COLO829 (cell line): ENCODE measurements at regions not wholly inside any gene's neighbourhood (a gene's known extent, or its start where the extent isn't known, plus 50 kb on each side); places are given as distances from the start of the nearest gene placed in this dataset.
"Not testable (repeated sequence)": the region's sequence is repeated elsewhere in the genome, so short reads cannot be mapped to it uniquely, and the experiment has no call there.

ENCODE experiments used
- DNase-seq: peaks from one replicate; pipeline ENCODE4 v3.0.0; 2012; ENCODE audit warnings: low spot score

GRCh38 chr6:168938546-168938945 lies 315.1 kb downstream of the THBS2 start:
- no peak for DNase-seq

DNA sequence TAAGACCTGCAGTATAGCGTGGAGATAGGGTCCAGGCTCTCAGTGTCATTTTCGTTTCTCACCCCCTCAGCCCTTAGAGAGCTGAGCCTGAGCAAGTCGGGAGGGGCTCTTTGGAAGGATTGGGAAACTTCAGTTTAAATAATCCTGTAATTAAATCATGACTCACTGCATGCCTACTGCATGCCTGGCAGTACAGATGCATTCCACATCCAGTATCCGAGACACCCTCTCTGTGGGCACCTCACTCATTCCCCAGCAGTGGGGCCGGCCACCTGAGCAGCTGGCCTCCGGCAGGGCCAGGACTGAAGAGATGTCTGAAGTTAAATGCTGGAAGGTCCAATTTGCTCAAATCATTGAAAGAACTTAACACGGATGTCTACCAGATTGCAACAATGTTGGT lies 316.6 kb downstream of the THBS2 start:
- peak; percentile 18 for DNase-seq

DNA sequence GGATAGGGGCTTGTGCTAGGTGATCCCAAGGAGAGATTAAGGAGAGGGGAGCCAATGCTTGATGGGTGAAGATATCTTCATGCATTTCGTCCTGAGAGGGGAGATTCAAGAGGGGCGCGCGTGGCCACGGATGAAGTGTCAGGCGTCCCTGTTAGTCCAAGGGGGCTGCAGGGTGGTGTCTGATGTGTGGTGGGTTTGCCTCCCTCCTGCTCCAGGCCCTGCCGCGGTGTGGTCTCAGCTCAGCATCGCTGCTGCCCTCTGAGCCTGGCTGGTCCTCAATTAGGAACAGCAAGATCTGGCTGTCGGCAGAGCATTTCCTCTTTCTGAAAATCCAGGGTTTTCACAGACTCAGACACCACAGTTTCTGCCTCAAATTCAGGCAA lies 318.0 kb downstream of the THBS2 start:
- no peak for DNase-seq

DNA sequence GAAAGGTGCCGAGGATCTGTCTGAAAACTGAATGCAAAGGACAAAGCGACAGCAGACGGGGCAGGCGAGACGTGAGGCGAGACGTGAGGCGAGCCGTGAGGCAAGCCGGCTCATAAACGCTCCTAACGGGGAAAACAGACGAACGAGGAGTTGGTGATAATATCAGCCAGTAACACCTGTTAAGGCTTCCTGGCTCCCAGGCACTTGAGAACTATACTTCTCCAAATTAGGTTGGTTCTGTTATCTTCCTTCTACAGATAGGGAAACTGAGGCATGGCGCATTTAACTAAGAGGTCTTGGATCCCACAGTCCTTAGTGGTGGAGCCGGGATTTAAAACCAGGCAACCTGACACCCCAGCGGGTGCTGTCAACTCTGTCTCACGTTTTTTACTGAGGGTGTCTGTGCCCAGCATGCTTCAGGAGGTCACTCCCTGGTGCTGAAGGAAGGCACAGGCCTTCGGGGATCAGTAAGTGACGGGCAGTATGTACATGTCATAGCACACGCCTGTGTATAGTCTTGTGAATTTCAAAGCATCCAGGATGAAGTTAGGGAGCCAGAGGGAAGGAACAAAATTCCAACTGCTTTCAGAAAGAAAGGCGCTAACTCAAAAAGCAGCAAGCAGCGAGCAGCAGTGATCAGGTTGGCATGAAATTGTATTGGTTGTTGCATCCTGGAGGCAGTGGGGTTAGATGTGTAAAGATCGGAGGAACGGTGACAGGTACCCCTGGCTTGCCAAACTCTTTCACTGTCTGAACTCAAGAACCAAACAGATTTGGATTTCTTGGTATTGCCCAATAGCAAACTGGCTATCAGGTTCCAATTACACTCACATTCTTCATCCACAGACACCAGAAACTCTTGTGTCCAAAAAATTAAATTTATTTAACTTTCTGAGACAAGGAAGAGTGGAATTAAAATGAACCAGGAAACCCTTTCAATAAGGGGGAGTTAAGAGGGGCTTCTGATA lies 318.7 kb downstream of the THBS2 start:
- DNase-seq, result no peak

DNA sequence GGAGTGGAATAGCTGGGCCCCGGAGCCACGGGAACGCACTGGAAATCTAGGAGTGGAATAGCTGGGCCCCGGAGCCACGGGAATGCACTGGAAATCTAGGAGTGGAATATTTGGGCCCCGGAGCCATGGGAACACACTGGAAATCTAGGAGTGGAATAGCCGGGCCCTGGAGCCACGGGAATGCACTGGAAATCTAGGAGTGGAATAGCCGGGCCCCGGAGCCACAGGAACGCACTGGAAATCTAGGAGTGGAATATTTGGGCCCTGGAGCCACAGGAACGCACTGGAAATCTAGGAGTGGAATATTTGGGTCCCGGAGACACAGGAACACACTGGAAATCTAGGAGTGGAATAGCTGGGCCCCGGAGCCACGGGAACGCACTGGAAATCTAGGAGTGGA lies 321.5 kb downstream of the THBS2 start:
- not testable (repeated sequence) for DNase-seq

- DNase-seq, result not testable (repeated sequence)
Observed at GRCh38 chr6:168931072-168931471, 322.6 kb downstream of the THBS2 start.

DNA sequence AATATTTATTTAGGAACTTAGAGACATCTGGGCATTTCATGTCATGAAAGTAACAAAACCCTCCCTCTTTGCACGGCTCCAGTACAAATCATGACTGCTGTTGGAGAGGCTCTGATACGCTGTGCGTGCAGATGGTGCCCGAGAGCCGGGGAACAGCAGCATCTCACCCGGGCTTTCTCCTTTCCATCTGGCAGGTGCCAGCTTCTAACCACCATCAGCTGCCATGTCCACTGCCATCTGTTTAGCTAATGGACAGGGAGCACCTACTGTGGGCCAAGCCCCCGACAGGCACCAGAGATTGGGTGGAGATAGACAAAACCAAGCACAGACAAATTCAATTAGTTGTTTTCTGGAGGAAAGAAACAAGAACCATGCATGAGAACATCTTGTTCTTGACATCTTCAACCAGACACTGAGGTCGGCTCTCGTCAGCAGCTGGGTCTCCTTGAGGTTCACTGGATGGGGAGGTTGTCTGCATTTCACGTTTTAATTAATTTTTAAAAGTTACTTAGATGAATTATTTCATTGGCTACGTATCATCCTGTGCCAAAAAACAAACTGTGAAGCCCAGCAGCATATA lies 323.7 kb downstream of the THBS2 start:
- no peak for DNase-seq

GRCh38 chr6:168928012-168928411 lies 325.6 kb downstream of the THBS2 start:
- DNase-seq, result no peak

DNA sequence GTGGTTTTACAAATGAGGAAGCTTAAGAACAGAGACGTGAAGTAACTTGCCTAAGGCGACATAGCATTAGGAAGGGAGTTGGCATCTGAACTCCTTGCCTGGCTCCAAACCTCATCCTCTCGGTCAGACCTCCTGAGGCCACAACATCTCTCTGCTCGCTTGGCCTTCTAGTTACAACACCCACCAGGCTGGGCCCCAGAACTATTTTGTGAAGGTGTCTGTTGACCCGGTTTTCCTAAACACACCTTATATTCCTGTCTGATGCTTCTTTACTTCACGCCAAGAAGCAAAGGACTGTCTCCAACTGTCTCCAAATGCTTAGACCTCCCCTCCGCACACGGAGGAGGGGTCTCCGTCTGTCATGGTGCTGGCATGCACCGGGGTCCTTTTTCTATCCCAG lies 326.6 kb downstream of the THBS2 start:
- DNase-seq, result no peak

DNA sequence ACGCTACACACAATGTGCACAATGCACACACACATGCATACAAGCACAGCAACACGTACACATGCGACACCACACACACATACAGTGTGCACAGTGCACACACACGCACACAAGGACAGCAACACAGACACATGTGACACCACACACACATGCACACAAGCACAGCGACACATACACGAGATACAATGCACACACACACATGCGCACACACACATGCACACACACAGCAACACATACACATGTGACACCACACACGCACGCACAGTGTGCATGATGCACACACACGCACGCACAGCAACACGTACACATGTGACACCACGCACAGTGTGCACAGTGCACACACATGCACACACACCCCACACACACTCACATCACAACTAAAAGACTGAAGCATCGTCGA lies 327.3 kb downstream of the THBS2 start:
- DNase-seq, result no peak

DNA sequence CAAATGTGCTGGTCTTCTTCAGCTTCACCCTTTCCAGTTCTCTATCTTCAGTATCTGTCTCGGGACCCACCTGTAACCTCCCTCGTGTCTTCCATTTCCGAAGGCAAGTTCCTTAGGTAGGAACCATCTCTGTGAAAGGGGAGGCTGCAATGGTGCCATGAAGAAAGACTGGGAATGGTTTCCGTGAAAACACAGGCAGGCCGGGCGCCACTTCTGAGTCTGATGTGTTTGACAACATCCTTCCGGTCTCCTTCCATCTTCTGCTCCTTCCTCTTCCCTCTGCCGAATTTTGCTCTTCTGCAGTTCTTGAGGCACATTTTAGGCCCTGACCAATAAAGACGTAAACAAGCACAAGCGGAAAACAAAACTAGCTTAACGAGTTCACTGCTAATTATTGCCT lies 328.0 kb downstream of the THBS2 start:
- no peak for DNase-seq

DNA sequence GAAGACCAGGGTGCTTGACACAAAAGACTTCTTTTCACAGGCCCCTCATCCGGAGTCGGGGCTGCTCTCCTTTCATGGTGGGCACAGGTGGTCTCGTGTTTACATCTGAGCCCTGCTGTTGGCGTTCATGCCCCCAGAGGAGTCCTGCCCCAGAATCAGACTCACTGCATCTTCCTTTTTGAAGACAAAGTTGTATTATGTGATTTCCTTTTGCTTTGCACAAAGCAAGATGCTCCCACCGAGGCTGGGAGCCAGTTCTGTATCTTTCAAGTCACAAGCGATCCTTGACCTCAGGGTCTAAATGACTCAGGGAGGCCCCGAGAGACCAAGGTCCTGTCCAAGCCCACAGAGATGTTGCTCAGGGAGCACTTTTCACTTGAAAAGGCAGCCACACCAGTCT lies 330.5 kb downstream of the THBS2 start:
- DNase-seq, result no peak

- DNase-seq, result no peak
Observed at GRCh38 chr6:168922436-168922835, 331.2 kb downstream of the THBS2 start.

- no peak for DNase-seq
Observed at GRCh38 chr6:168920289-168920688, 333.4 kb downstream of the THBS2 start.

DNA sequence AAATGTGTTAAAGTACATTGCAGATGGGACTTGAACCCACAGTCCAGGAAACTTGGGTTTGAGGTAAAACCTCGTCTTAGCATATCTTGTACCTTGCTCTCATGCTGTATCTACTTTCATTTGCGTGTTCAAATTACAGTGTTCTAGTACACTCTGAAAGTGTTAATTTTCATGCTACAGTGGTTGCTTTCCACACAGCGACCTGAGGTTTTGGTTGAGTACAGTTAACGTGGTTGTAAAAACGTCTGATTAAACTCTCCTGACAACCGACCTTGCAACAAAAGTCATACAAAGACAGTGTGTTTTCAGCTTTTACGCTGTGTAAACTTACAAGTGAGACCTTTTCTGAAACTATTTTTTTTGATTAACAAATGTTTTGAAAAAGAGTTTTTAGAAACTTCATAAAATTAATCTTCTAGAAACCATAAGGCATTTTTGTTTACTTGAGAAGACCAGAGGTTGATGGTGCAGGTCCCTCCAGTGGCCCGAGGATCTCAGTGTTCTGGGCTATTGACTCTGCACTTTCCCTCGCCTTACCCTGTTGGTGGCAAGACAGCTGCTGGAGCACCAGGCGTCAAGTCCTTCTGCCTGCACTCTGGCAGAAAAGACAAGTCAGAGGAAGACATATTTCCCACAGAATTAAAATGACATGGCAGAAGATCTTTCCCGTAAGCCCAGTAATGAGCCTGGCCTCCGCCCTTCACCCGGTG lies 334.0 kb downstream of the THBS2 start:
- no peak for DNase-seq

DNA sequence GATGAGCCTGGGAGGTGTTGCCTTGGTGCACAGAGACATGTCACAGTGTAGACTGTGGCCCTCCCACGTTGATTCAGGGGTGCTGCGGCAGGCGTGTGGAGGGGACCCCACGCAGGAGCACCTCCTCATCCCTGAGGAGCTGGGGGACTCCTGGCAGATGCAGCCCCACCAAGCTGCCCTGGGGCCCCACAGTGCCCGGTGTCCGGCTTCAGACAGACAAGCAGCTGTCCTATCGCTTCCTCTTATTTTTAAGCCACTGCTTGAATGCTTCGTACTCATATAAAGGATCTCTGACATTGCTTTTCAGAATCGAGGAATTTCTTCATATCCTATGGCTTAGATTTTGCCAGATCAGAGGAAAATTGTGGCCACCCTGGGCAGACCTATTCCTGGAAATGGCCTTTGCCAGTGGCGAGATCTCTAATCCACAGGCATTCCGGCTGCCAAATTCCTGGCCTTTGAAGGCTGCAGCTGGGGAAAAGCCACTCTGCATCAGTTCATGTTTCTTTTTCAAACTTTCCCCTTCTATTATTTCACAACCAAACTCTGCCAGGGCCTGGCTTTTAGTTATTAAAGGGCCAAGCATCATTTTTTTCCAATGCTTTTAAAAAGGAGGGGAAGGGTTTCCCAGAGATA lies 337.0 kb downstream of the THBS2 start:
- no peak for DNase-seq

GRCh38 chr6:168915855-168916254 lies 337.8 kb downstream of the THBS2 start:
- DNase-seq, result no peak

DNA sequence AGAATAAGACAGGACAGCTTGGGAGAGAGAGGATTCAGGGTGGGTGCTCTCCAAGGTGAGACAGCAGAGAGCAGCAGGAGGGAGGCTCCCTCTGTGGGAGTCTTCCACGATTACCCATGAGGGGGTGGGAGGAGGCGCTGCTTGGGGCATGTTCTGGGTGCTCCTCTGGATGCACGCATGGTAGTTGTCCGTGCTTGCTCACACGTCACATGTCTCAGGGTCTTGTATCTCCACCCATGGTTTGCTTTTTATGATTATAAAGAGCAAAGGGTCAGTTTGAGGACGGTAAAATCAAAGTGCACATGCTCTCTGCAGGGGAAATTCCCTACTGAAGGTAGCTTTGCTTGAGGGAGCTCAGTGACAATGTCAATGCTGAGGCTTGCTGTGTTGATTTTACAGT lies 338.4 kb downstream of the THBS2 start:
- DNase-seq, result no peak

DNA sequence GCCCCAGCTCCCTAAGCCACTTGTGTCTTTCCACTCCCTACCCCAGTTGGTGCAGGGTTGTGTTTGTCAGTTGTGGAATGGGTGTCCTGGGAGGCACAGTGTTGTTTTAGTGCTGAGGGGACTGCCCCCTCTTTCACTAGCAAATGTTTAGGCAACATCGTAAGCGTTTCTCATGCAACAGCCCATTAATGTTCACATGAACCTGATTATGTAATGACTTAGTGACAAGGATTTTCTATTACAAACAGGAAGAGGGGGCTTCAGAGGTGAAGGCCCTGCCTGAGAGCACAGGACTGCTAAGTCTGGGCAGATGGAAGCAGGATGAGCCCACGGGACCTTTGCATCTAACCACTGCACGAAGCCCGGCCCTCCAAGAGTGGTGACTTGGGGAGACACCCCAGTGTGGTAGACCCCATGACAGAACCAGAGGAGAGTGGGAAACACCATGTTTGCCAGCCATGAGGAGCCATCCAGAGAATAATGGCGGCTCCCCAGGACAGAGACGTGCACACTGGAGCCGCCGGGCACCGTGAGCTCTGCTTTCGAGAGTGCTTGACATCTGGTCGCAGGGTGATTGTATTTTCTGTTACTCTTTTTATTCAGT lies 339.7 kb downstream of the THBS2 start:
- DNase-seq, result no peak

DNA sequence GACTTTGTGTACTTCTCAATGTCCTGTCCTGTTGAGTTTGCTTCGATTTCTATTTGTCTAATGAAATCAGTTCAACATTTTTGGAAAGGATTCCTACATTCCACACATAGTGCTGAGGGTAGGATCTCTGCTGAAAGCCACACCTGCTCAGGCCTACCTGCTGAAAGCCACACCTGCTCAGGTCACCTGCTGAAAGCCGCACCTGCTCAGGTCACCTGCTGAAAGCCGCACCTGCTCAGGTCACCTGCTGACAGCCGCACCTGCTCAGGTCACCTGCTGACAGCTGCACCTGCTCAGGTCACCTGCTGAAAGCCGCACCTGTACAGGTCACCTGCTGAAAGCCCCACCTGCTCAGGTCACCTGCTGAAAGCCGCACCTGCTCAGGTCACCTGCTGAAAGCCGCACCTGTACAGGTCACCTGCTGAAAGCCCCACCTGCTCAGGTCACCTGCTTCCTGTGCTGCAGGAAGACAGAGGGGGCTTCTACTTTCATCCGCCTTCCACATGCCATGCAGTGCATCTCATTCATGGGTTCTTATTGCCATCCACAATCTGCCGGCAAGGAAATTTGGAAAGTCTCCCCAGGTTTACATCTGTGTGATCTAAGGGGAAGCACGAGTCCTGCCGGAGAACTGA lies 340.3 kb downstream of the THBS2 start:
- DNase-seq, result not testable (repeated sequence)

- DNase-seq, result no peak
Observed at GRCh38 chr6:168909288-168909687, 344.4 kb downstream of the THBS2 start.

DNA sequence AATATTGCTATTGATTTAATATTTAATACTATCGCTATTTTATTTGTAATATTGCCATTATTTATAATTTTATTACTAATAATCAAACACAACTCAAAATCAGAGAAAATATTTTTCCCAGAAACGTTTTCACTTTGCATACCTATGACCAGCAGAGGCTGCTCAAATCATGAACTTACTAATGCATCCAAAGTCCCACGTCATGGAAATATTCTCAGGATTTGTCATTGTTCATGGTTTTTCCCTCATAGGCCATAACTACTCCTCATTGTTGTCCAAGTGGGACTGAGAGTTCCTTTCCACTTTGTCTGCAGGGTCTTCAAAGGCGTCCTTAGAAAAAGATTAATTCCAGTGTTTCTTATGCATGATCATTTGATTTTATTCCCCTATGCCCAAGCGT lies 344.8 kb downstream of the THBS2 start:
- no peak for DNase-seq
